ENCODE measurements at regions not wholly inside any gene's neighbourhood (a gene's known extent, or its start where the extent isn't known, plus 50 kb on each side); places are given as distances from the start of the nearest gene placed in this dataset.
"Not testable (repeated sequence)": the region's sequence is repeated elsewhere in the genome, so short reads cannot be mapped to it uniquely, and the experiment has no call there.

DNA sequence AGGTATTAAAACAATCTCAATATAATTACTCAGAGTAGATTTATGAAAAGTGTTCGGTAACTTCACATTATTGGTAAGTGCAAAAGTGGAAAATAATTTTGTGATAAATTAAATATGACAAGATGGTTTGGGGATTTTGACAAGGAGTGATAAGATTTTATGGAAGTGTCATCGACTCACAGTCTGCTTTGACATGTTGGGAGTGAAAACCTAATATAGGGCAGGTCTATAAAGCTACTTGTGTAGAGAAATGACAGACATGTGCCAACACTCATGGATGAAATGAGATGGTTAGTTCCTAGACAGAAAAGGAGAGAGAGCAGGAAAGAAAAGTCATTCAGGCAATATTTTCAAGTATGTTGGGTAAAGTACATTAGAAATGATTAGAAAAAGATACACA is 456.8 kb downstream of the TRAM1L1 start:
- TF ChIP-seq EP300 (IDR thresholded peaks at IDR 0.05), result no peak
- no peak for TF ChIP-seq POLR2AphosphoS5 (IDR thresholded peaks at IDR 0.05)
- TF ChIP-seq POLR2A (IDR thresholded peaks at IDR 0.05; ENCODE audit: low read depth), result no peak
- TF ChIP-seq, protein P1, sequence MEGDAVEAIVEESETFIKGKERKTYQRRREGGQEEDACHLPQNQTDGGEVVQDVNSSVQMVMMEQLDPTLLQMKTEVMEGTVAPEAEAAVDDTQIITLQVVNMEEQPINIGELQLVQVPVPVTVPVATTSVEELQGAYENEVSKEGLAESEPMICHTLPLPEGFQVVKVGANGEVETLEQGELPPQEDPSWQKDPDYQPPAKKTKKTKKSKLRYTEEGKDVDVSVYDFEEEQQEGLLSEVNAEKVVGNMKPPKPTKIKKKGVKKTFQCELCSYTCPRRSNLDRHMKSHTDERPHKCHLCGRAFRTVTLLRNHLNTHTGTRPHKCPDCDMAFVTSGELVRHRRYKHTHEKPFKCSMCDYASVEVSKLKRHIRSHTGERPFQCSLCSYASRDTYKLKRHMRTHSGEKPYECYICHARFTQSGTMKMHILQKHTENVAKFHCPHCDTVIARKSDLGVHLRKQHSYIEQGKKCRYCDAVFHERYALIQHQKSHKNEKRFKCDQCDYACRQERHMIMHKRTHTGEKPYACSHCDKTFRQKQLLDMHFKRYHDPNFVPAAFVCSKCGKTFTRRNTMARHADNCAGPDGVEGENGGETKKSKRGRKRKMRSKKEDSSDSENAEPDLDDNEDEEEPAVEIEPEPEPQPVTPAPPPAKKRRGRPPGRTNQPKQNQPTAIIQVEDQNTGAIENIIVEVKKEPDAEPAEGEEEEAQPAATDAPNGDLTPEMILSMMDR (IDR thresholded peaks at IDR 0.05), result no peak
- Histone ChIP-seq H3K4me3 (no peak overlapping the region), H3K4me1 (no peaks in the 10 kb centered on the region), H3K9me3 (no peaks in the 10 kb centered on the region), H3K36me3 (no peaks in the 10 kb centered on the region), H3K27me3 (no peaks in the 10 kb centered on the region), H3K27ac (replicated peaks in 1 of 4) (no peak overlapping the region)
- intact Hi-C loops (cut with DNase I), result no loop called here
- no peak for DNase-seq (ENCODE audit: extremely low spot score)
- WGBS, result 79% methylated on average over 2 of the region's 2 CpGs

- TF ChIP-seq, protein P1 (IDR thresholded peaks at IDR 0.05), result no peak
- no peak for TF ChIP-seq POLR2A (IDR thresholded peaks at IDR 0.05; ENCODE audit: low read depth)
- no peak for TF ChIP-seq POLR2AphosphoS5 (IDR thresholded peaks at IDR 0.05)
- TF ChIP-seq EP300 (IDR thresholded peaks at IDR 0.05), result no peak
- Histone ChIP-seq H3K9me3 (no peaks in the 10 kb centered on the region), H3K4me3 (no peak overlapping the region), H3K27ac (replicated peaks in 1 of 4) (no peak overlapping the region), H3K4me1 (no peaks in the 10 kb centered on the region), H3K27me3 (no peaks in the 10 kb centered on the region), H3K36me3 (no peaks in the 10 kb centered on the region)
- 47% methylated on average over 1 of the region's 1 CpG for WGBS
- DNase-seq (ENCODE audit: extremely low spot score), result no peak
- intact Hi-C loops (cut with DNase I), result no loop called here
These were observed 457.8 kb downstream of the TRAM1L1 start for GRCh38 chr4:116627545-116627944.

GRCh38 chr4:116619508-116619907 is 465.9 kb downstream of the TRAM1L1 start:
- H3K4me1 ChIP-seq; H3K27me3 ChIP-seq; H3K4me3 ChIP-seq; H3K9me3 ChIP-seq; DNase-seq (ENCODE audit: extremely low spot score); intact Hi-C loops (cut with DNase I); H3K36me3 ChIP-seq; H3K27ac ChIP-seq (replicated peaks in 1 of 4): not testable (repeated sequence)
- WGBS, result 57% methylated on average over 8 of the region's 8 CpGs

GRCh38 chr4:116618638-116619037 is 466.7 kb downstream of the TRAM1L1 start:
- no peaks in the 10 kb centered on the region for H3K27me3 ChIP-seq
- no peak overlapping the region for H3K4me3 ChIP-seq
- no peak for TF ChIP-seq POLR2A (IDR thresholded peaks at IDR 0.05; ENCODE audit: low read depth)
- no peak for TF ChIP-seq POLR2AphosphoS5 (IDR thresholded peaks at IDR 0.05)
- no peak for TF ChIP-seq EP300 (IDR thresholded peaks at IDR 0.05)
- TF ChIP-seq, protein P1 (IDR thresholded peaks at IDR 0.05), result no peak
- no peak for DNase-seq (ENCODE audit: extremely low spot score)
- no peaks in the 10 kb centered on the region for H3K9me3 ChIP-seq
- intact Hi-C loops (cut with DNase I), result no loop called here
- WGBS, result 6% methylated on average over 1 of the region's 1 CpG
- H3K36me3 ChIP-seq, result no peaks in the 10 kb centered on the region
- no peaks in the 10 kb centered on the region for H3K4me1 ChIP-seq
- no peak overlapping the region for H3K27ac ChIP-seq (replicated peaks in 1 of 4)

GRCh38 chr4:116603096-116603495 is 482.3 kb downstream of the TRAM1L1 start:
- no peak overlapping the region for H3K27ac ChIP-seq (replicated peaks in 1 of 4)
- 50% methylated on average over 2 of the region's 2 CpGs for WGBS
- no peaks in the 10 kb centered on the region for H3K36me3 ChIP-seq
- TF ChIP-seq, protein P1 (IDR thresholded peaks at IDR 0.05), result no peak
- no peaks in the 10 kb centered on the region for H3K27me3 ChIP-seq
- no peak for DNase-seq (ENCODE audit: extremely low spot score)
- intact Hi-C loops (cut with DNase I), result no loop called here
- H3K9me3 ChIP-seq, result no peaks in the 10 kb centered on the region
- no peak overlapping the region for H3K4me3 ChIP-seq
- H3K4me1 ChIP-seq, result no peaks in the 10 kb centered on the region

All from esophagus muscularis mucosa (tissue), 4 donors.